ENCODE measurements at regions not wholly inside any gene's neighbourhood (a gene's known extent, or its start where the extent isn't known, plus 50 kb on each side); places are given as distances from the start of the nearest gene placed in this dataset.
A peak's percentile ranks its signal among the peaks of the same experiment; 100 is the strongest.

- no peaks in the 10 kb centered on the region for H3K4me1 Mint-ChIP-seq (ENCODE audit: low read depth)
- ATAC-seq (no peak), DNase-seq (no peak)
- H3K4me3 Mint-ChIP-seq: no peak overlapping the region
- no peaks in the 10 kb centered on the region for H3K36me3 Mint-ChIP-seq (ENCODE audit: insufficient read depth)
- H3K27me3 Mint-ChIP-seq (ENCODE audit: low read depth): no peaks in the 10 kb centered on the region
- peaks cover 3% of the 10 kb centered on the region for H3K9me3 Mint-ChIP-seq
These were observed 379.6 kb downstream of the SLITRK6 start for GRCh38 chr13:85419611-85420010.

- Mint-ChIP-seq H3K9me3 (peaks cover 3% of the 10 kb centered on the region), H3K27me3 (ENCODE audit: low read depth) (no peaks in the 10 kb centered on the region), H3K4me3 (no peak overlapping the region), H3K36me3 (ENCODE audit: insufficient read depth) (no peaks in the 10 kb centered on the region), H3K4me1 (ENCODE audit: low read depth) (no peaks in the 10 kb centered on the region)
- no peak for DNase-seq
- no peak for ATAC-seq
These were observed 381.4 kb downstream of the SLITRK6 start for GRCh38 chr13:85417807-85418206.

- DNase-seq (no peak), ATAC-seq (no peak)
- Mint-ChIP-seq H3K36me3 (ENCODE audit: insufficient read depth) (no peaks in the 10 kb centered on the region), H3K4me1 (ENCODE audit: low read depth) (no peaks in the 10 kb centered on the region), H3K4me3 (no peak overlapping the region), H3K27me3 (ENCODE audit: low read depth) (no peaks in the 10 kb centered on the region), H3K9me3 (peaks cover 3% of the 10 kb centered on the region)
These were observed 385.6 kb downstream of the SLITRK6 start for GRCh38 chr13:85413664-85414063.

- ATAC-seq (no peak), DNase-seq (no peak)
- no peak overlapping the region for H3K4me3 Mint-ChIP-seq
- peaks cover 3% of the 10 kb centered on the region for H3K9me3 Mint-ChIP-seq
- H3K27me3 Mint-ChIP-seq (ENCODE audit: low read depth): no peaks in the 10 kb centered on the region
- no peaks in the 10 kb centered on the region for H3K36me3 Mint-ChIP-seq (ENCODE audit: insufficient read depth)
- H3K4me1 Mint-ChIP-seq (ENCODE audit: low read depth): no peaks in the 10 kb centered on the region
These were observed 386.8 kb downstream of the SLITRK6 start for GRCh38 chr13:85412448-85412847.

- no peak for DNase-seq
- H3K4me1 Mint-ChIP-seq (ENCODE audit: low read depth): no peaks in the 10 kb centered on the region
- peaks cover 3% of the 10 kb centered on the region for H3K9me3 Mint-ChIP-seq
- H3K4me3 Mint-ChIP-seq: no peak overlapping the region
- H3K27me3 Mint-ChIP-seq (ENCODE audit: low read depth): no peaks in the 10 kb centered on the region
- no peak for ATAC-seq
- H3K36me3 Mint-ChIP-seq (ENCODE audit: insufficient read depth): no peaks in the 10 kb centered on the region
These were observed 387.6 kb downstream of the SLITRK6 start for GRCh38 chr13:85411591-85411990.

GRCh38 chr13:85408415-85408814 is 390.8 kb downstream of the SLITRK6 start:
- H3K4me1 Mint-ChIP-seq (ENCODE audit: low read depth): no peaks in the 10 kb centered on the region
- H3K36me3 Mint-ChIP-seq (ENCODE audit: insufficient read depth): no peaks in the 10 kb centered on the region
- H3K9me3 Mint-ChIP-seq: peaks cover 3% of the 10 kb centered on the region
- ATAC-seq (no peak), DNase-seq (no peak)
- no peaks in the 10 kb centered on the region for H3K27me3 Mint-ChIP-seq (ENCODE audit: low read depth)
- H3K4me3 Mint-ChIP-seq: no peak overlapping the region

- Mint-ChIP-seq H3K36me3 (ENCODE audit: insufficient read depth) (no peaks in the 10 kb centered on the region), H3K9me3 (peaks cover 3% of the 10 kb centered on the region), H3K4me1 (ENCODE audit: low read depth) (no peaks in the 10 kb centered on the region), H3K27me3 (ENCODE audit: low read depth) (no peaks in the 10 kb centered on the region), H3K4me3 (no peak overlapping the region)
- no peak for DNase-seq
- no peak for ATAC-seq
These were observed 392.8 kb downstream of the SLITRK6 start for GRCh38 chr13:85406269-85406975.

GRCh38 chr13:85405316-85405897 is 393.8 kb downstream of the SLITRK6 start:
- H3K9me3 Mint-ChIP-seq: peaks cover 3% of the 10 kb centered on the region
- no peaks in the 10 kb centered on the region for H3K4me1 Mint-ChIP-seq (ENCODE audit: low read depth)
- no peak for DNase-seq
- H3K27me3 Mint-ChIP-seq (ENCODE audit: low read depth): no peaks in the 10 kb centered on the region
- H3K36me3 Mint-ChIP-seq (ENCODE audit: insufficient read depth): no peaks in the 10 kb centered on the region
- no peak overlapping the region for H3K4me3 Mint-ChIP-seq
- no peak for ATAC-seq

GRCh38 chr13:85386424-85386823 is 412.8 kb downstream of the SLITRK6 start:
- ATAC-seq: no peak
- Mint-ChIP-seq H3K4me3 (no peak overlapping the region), H3K4me1 (ENCODE audit: low read depth) (no peaks in the 10 kb centered on the region), H3K9me3 (peaks cover 4% of the 10 kb centered on the region), H3K27me3 (ENCODE audit: low read depth) (no peaks in the 10 kb centered on the region), H3K36me3 (ENCODE audit: insufficient read depth) (no peaks in the 10 kb centered on the region)
- DNase-seq: no peak

- DNase-seq (no peak), ATAC-seq (no peak)
- H3K4me3 Mint-ChIP-seq: no peak overlapping the region
- H3K4me1 Mint-ChIP-seq (ENCODE audit: low read depth): peaks cover 2% of the 10 kb centered on the region
- H3K9me3 Mint-ChIP-seq: peaks cover 7% of the 10 kb centered on the region
- H3K27me3 Mint-ChIP-seq (ENCODE audit: low read depth): no peaks in the 10 kb centered on the region
- no peaks in the 10 kb centered on the region for H3K36me3 Mint-ChIP-seq (ENCODE audit: insufficient read depth)
These were observed 415.9 kb downstream of the SLITRK6 start for GRCh38 chr13:85383291-85383690.

GRCh38 chr13:85381082-85381481 is 418.1 kb downstream of the SLITRK6 start:
- H3K36me3 Mint-ChIP-seq (ENCODE audit: insufficient read depth): no peaks in the 10 kb centered on the region
- H3K4me3 Mint-ChIP-seq: no peak overlapping the region
- peaks cover 2% of the 10 kb centered on the region for H3K4me1 Mint-ChIP-seq (ENCODE audit: low read depth)
- no peaks in the 10 kb centered on the region for H3K27me3 Mint-ChIP-seq (ENCODE audit: low read depth)
- peaks cover 4% of the 10 kb centered on the region for H3K9me3 Mint-ChIP-seq
- ATAC-seq (no peak), DNase-seq (no peak)

GRCh38 chr13:85379991-85380390 is 419.2 kb downstream of the SLITRK6 start:
- Mint-ChIP-seq H3K9me3 (peaks cover 4% of the 10 kb centered on the region), H3K27me3 (ENCODE audit: low read depth) (no peaks in the 10 kb centered on the region), H3K36me3 (ENCODE audit: insufficient read depth) (no peaks in the 10 kb centered on the region), H3K4me3 (no peak overlapping the region), H3K4me1 (ENCODE audit: low read depth) (peaks cover 2% of the 10 kb centered on the region)
- DNase-seq (no peak), ATAC-seq (no peak)

- ATAC-seq: no peak
- H3K36me3 Mint-ChIP-seq (ENCODE audit: insufficient read depth): no peaks in the 10 kb centered on the region
These were observed 419.8 kb downstream of the SLITRK6 start for GRCh38 chr13:85379433-85379832.

GRCh38 chr13:85377783-85378182 is 421.4 kb downstream of the SLITRK6 start:
- Mint-ChIP-seq H3K27me3 (ENCODE audit: low read depth) (no peaks in the 10 kb centered on the region), H3K36me3 (ENCODE audit: insufficient read depth) (no peaks in the 10 kb centered on the region), H3K4me1 (ENCODE audit: low read depth) (peaks cover 2% of the 10 kb centered on the region), H3K9me3 (peaks cover 4% of the 10 kb centered on the region), H3K4me3 (no peak overlapping the region)
- no peak for ATAC-seq
- DNase-seq: no peak

More at GRCh38 chr13:85379433-85379832, 419.8 kb downstream of the SLITRK6 start:
- Mint-ChIP-seq H3K9me3 (peaks cover 4% of the 10 kb centered on the region), H3K4me1 (ENCODE audit: low read depth) (peaks cover 2% of the 10 kb centered on the region), H3K27me3 (ENCODE audit: low read depth) (no peaks in the 10 kb centered on the region), H3K4me3 (peak overlapping the region; percentile 19)
- DNase-seq: no peak

- Mint-ChIP-seq H3K9me3 (no peaks in the 10 kb centered on the region), H3K36me3 (ENCODE audit: insufficient read depth) (no peaks in the 10 kb centered on the region), H3K4me1 (ENCODE audit: low read depth) (no peaks in the 10 kb centered on the region), H3K27me3 (ENCODE audit: low read depth) (no peaks in the 10 kb centered on the region), H3K4me3 (no peak overlapping the region)
- no peak for DNase-seq
- no peak for ATAC-seq
These were observed 425.9 kb downstream of the SLITRK6 start for GRCh38 chr13:85373322-85373721.

Measured in activated T-cell treated with anti-CD3 and anti-CD28 coated beads, Interleukin-2, amount 50 U/mL, for 4 hours (primary cell).